GM12872 (cell line): ENCODE measurements at regions not wholly inside any gene's neighbourhood (a gene's known extent, or its start where the extent isn't known, plus 50 kb on each side); places are given as distances from the start of the nearest gene placed in this dataset.

Source experiments
- TF ChIP-seq, protein P1 (sequence below): IDR thresholded peaks from 3 replicates; pipeline ENCODE4 v1.5.1; 2011; ENCODE audit warnings: low read depth, mild to moderate bottlenecking, low read length, moderate library complexity; ENCODE audit not compliant: insufficient read depth

DNA sequence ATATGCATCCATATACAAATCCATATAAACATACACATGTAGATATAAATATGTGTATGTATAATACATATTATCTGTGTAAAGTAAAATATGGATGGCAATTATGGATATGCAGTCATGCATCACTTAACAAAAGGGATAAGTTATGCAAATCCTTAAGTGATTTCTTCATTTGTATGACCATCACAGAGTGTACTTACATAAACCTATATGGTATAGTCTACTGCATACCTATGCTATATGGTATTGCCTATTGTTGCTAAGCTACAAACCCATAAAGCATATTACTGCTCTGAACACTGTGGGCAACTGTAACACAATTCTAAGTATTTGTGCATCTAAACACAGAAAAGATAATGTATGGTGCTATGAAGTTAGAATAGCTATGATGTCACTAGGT is 227.2 kb downstream of the SLC6A15 start:
- TF ChIP-seq, protein P1, sequence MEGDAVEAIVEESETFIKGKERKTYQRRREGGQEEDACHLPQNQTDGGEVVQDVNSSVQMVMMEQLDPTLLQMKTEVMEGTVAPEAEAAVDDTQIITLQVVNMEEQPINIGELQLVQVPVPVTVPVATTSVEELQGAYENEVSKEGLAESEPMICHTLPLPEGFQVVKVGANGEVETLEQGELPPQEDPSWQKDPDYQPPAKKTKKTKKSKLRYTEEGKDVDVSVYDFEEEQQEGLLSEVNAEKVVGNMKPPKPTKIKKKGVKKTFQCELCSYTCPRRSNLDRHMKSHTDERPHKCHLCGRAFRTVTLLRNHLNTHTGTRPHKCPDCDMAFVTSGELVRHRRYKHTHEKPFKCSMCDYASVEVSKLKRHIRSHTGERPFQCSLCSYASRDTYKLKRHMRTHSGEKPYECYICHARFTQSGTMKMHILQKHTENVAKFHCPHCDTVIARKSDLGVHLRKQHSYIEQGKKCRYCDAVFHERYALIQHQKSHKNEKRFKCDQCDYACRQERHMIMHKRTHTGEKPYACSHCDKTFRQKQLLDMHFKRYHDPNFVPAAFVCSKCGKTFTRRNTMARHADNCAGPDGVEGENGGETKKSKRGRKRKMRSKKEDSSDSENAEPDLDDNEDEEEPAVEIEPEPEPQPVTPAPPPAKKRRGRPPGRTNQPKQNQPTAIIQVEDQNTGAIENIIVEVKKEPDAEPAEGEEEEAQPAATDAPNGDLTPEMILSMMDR: no peak

- TF ChIP-seq, protein P1: no peak
Measured at GRCh38 chr12:84676787-84677186, 235.8 kb downstream of the SLC6A15 start.

GRCh38 chr12:84661786-84662185 is 250.8 kb downstream of the SLC6A15 start:
- TF ChIP-seq, protein P1: no peak

DNA sequence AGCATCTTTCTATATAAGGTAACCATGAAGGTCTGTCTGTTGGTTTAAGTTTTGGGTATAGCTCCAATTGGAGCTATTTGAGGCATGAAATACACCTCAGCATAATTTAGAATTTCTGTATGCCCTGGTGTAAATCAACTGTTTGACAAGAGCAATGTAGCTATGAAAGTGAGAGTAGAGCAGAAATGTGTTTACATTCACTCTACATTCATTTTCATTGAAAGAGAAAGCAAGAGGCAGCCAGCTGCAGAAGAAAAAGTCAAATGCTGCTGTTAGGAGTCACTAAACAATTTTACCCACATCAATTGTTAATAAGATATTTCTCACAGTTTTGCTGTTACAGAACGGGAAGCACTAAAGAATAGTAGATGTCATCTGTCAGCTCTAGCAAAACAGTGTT is 252.5 kb downstream of the SLC6A15 start:
- TF ChIP-seq, protein P1: no peak

- TF ChIP-seq, protein P1: no peak
Measured at GRCh38 chr12:84658877-84659276, 253.7 kb downstream of the SLC6A15 start.

GRCh38 chr12:84656705-84657104 is 255.9 kb downstream of the SLC6A15 start:
- TF ChIP-seq, protein P1: no peak

DNA sequence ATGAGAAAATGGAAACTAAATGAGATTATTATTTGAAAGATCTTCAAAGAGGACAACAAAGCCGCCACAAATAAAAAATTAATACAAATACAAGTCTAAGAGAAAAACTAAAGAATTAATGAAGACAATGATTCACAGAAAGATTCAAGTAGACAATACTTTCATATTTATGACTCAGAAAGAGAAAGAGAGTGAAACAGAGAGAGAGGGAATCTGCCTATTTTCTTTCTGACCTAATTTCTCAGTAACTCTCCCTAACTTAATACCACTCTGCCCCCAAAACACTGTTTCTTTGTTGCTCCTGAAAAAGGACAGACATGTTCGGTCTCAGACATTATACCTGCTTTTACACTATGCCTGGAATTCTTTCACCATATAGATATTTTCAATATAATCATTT is 259.1 kb downstream of the SLC6A15 start:
- TF ChIP-seq, protein P1: no peak

- TF ChIP-seq, protein P1: no peak
Measured at GRCh38 chr12:84648425-84648824, 264.2 kb downstream of the SLC6A15 start.
